Loucy (cell line): ENCODE measurements at regions not wholly inside any gene's neighbourhood (a gene's known extent, or its start where the extent isn't known, plus 50 kb on each side); places are given as distances from the start of the nearest gene placed in this dataset.

Experiments
- CTCF ChIP-seq: fragments of 200-600 bp; sonication (generic); conservative IDR thresholded peaks from 2 replicates; pipeline ENCODE4 v1.5.1; 2014; ENCODE audit warnings: mild to moderate bottlenecking, antibody characterized with exemption, low read length
- EZH2phosphoT487 ChIP-seq: fragments of 200-600 bp; IDR thresholded peaks from 2 replicates; pipeline ENCODE4 v1.6.1; 2018; ENCODE audit warnings: antibody characterized with exemption, mild to moderate bottlenecking, moderate library complexity, borderline replicate concordance

- TF ChIP-seq CTCF: no peak
- no peak for TF ChIP-seq EZH2phosphoT487
These were observed 1407.7 kb upstream of the SLC10A2 start for GRCh38 chr13:104473936-104474335.
